ENCODE measurements at regions not wholly inside any gene's neighbourhood (a gene's known extent, or its start where the extent isn't known, plus 50 kb on each side); places are given as distances from the start of the nearest gene placed in this dataset.

GRCh38 chr5:5575461-5575860, 153.0 kb downstream of the ICE1 start:
- peak; percentile 27 for DNase-seq

- no peak for DNase-seq
Measured at GRCh38 chr5:5573798-5574380, 151.4 kb downstream of the ICE1 start.

- DNase-seq = peak; percentile 52
Measured at GRCh38 chr5:5572976-5573797, 150.7 kb downstream of the ICE1 start.

- DNase-seq = peak; percentile 73
Measured at GRCh38 chr5:5572010-5572865, 149.8 kb downstream of the ICE1 start.

- no peak for DNase-seq
Measured at GRCh38 chr5:5570646-5571045, 148.2 kb downstream of the ICE1 start.

GRCh38 chr5:5564898-5565297, 142.4 kb downstream of the ICE1 start:
- DNase-seq = no peak

- DNase-seq = peak; percentile 88
Measured at GRCh38 chr5:5560016-5560415, 137.5 kb downstream of the ICE1 start.

- DNase-seq = peak; percentile 73
Measured at GRCh38 chr5:5558638-5559527, 136.4 kb downstream of the ICE1 start.

GRCh38 chr5:5558102-5558501, 135.6 kb downstream of the ICE1 start:
- peak; percentile 44 for DNase-seq

- DNase-seq = no peak
Measured at GRCh38 chr5:5551499-5551898, 129.0 kb downstream of the ICE1 start.

- peak; percentile 41 for DNase-seq
Measured at GRCh38 chr5:5546408-5546807, 123.9 kb downstream of the ICE1 start.

GRCh38 chr5:5544094-5544663, 121.7 kb downstream of the ICE1 start:
- peak; percentile 20 for DNase-seq

- DNase-seq = no peak
Measured at GRCh38 chr5:5542654-5543053, 120.2 kb downstream of the ICE1 start.

- no peak for DNase-seq
Measured at GRCh38 chr5:5540065-5540464, 117.6 kb downstream of the ICE1 start.
